Activated gamma-delta T cell treated with anti-CD3 and anti-CD28 coated beads, Interleukin-2, amount 50 U/mL, for 16 hours (primary cell): ENCODE measurements at regions not wholly inside any gene's neighbourhood (a gene's known extent, or its start where the extent isn't known, plus 50 kb on each side); places are given as distances from the start of the nearest gene placed in this dataset.

ENCODE experiments used
- DNase-seq: peaks from one replicate; pipeline ENCODE4 v3.0.0-alpha.2; 2020; ENCODE audit warnings: low read depth

DNA sequence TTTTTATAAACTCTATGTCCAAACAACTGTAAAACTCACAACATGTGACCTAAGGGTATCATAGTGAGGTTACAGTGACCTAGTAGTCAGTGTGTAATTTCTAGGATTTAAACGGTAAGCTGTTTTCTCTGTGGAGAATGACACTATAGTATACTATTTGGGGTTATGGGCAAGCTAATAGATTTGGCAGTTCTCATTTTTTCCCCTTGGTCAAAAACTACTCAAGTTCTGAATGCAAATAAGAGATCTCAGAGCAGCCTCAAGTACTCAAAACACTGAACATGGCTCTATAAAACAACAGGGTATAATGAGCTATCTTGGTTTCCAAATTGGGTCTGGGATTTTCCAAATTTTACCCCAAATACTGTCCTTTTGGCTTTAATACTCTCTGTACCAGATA lies 88.5 kb upstream of the HMCN1 start:
- DNase-seq: no peak

DNA sequence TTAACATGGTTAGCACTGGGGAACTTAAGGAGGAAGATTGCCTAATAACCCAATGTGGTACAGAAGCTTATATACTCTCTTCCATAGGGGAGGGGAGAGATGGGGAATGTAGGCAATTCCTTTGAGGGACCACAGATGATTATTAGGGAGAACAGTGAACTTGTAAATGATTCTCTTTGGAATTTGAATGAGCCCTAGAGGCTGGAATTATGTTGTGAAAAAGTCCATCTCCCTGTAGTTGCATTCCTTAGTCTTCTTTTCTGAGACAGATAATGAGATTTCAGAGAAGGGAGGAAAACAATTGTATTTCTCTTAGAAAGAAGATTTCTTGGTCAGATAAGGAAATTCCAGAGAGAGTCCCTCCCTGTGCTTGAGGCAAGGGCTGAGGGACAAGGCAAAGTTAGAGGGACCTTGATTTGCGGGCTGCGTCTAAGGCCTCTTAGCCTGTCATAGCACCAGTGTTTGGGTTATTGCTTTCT lies 89.0 kb upstream of the HMCN1 start:
- DNase-seq: no peak

DNA sequence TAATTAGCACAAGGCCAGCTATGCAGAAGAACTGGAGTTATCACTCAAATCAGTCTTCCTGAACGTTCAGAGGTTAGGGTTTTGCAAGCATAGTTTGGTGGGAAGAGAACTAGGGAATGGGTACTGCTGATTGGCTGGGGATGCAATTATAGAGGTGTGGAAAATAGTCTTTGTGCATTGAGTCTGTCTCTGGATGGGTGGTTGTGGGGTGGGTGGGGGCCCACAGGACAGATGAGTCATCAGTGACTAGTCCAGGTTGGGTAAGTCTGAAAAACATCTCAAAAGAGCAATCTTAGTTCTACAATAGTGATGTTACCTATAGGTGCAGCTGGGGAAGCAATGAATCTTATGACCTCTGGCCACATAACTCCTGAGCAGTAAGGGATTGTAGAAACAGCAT lies 89.7 kb upstream of the HMCN1 start:
- no peak for DNase-seq

GRCh38 chr1:185636848-185637247 lies 97.3 kb upstream of the HMCN1 start:
- no peak for DNase-seq

DNA sequence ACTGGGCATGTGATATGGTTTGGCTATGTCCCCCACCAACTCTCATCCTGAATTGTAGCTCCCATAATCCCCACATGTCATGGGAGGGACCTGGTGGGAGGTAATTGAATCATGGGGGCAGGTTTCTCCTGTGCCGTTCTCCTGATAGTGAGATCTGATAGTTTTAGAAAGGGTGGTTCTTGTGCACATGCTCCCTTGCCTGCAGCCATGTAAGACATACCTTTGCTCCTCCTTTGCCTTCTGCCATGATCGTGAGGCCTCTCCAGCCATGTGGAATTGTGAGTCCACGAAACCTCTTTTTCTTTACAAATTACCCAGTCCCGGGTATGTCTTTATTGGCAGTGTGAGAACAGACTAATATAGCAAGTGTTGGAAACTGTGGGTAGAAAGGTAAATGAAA lies 99.5 kb upstream of the HMCN1 start:
- no peak for DNase-seq

DNA sequence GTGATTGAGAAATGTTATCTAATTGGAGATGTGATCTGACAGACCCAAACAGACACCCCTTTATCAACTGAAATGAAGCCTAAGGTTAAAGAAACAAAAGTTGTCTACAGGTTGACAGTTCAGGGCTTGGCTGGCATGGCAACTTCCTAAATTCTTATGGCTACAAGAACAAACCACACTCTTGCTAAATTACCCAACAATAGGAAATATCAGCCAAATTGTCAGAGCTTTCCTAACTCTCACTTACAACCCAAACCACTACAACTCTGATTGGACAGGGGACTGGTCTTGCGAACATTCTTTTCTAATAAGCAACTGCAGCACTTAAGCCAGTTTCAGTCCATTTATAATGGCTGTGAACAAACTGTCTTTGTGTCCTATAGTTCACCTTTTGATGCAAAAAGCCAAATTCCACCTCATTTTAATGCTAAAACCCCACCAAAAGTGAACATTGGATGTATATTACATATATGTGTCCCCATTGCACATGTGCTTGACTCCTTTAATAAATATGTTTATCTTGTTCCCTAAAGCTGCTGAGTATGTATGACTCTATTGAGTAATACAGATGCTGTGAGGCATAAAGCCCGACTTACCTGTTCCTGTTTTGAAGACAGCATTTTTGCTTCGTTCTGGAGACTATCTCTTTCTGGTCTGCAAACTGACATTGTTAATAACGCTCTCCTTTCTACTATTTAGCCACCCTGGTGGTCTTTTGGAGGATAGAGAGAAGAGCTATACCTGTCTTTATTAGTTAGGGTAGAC lies 101.3 kb upstream of the HMCN1 start:
- no peak for DNase-seq

DNA sequence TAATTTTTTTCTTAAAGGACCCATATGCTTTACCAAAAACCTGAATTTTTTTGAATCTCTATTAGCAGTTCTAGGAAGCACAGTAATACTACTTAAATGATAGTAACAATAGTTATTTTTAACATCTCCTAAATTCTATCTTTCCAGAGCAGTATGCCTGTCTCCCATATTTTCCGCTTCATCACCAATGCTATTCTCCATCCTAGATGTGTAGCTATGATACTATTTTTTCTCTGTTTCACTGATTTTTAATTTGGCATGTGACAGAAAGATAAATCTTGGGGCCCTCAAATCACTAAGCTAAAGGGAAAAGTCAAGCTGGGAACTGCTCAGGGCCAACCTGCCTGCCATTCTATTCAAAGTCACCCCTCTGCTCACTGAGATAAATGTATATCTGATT lies 102.3 kb upstream of the HMCN1 start:
- DNase-seq: no peak

GRCh38 chr1:185627761-185628501 lies 106.3 kb upstream of the HMCN1 start:
- DNase-seq: no peak

GRCh38 chr1:185627171-185627570 lies 107.0 kb upstream of the HMCN1 start:
- no peak for DNase-seq

- no peak for DNase-seq
Observed at GRCh38 chr1:185626344-185626743, 107.8 kb upstream of the HMCN1 start.

DNA sequence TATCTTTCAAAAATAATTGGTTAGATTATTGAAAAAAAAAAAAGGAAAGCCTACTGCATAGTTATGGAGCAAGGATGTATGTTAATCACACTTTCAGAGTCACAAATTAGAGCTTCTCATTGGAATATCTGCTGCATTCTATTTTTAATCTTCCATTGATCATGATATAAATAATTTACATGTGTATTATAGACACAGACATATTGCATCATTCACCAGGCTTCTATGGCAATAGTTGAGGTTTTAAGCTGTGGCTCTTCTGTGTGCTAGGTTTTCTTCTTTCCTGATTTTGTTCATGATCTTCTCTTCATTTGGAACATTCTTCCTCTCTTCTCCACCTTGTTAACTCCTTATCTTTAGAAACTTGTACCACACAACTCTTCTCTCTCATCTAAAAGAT lies 123.2 kb upstream of the HMCN1 start:
- no peak for DNase-seq

- DNase-seq: no peak
Observed at GRCh38 chr1:185608177-185608576, 126.0 kb upstream of the HMCN1 start.

DNA sequence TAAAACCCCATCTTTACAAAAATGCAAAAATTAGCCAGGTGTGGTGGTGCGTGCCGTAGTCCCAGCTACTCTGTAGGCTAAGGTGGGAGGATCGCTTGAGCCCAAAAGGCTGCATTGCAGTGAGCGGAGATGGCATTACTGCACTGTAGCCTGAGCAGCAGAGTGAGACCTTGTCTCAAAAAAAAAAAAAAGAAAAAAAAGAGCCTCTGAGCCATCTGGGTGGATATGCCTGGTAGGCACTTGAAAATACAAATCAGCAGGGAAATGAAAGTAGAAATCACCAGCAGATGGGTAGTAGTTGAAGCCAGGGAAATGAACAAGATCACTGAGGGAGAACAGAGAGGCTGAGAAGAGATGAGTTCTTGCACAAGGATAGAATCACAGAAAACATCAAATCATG lies 131.0 kb upstream of the HMCN1 start:
- DNase-seq: no peak

DNA sequence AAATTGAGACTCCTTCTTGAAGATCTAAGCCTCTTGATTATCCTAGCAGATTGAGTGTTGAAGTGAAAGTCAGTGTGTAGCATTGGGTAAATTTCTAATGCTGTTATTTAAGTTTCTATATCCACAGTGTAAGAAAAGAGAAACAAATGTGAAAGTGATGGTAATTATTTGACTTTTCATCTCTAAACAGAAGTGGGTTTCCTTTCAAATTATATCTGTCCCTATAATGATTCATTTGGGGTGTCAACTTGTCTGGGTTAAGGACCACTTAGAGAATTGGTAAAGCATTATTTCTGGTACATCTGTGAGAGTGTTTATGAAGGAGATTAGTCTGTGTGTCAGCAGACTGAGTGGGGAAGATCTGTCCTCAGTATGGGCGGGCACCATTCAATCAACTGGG lies 133.0 kb upstream of the HMCN1 start:
- DNase-seq: no peak

GRCh38 chr1:185600641-185601040 lies 133.6 kb upstream of the HMCN1 start:
- no peak for DNase-seq

DNA sequence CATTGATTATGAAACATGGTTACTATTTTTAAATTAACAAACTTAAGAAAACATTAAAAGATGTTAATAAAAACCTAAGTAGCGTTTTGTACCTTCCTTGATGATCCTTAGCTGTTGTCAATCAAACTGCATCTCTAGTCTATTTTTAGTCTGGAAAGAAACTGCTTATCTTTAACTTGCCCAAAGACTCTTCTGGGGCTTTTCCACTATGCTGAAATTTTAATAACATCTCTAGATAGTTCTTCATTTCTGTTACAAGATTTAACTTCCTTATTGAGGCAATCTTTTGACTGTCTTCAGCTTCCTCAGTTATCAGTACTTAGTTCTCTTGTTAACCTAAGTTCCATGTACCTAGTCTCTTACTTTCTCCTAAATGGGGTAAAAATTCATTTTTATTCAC lies 135.9 kb upstream of the HMCN1 start:
- no peak for DNase-seq

GRCh38 chr1:185595835-185596667 lies 138.1 kb upstream of the HMCN1 start:
- peak; percentile 14 for DNase-seq

DNA sequence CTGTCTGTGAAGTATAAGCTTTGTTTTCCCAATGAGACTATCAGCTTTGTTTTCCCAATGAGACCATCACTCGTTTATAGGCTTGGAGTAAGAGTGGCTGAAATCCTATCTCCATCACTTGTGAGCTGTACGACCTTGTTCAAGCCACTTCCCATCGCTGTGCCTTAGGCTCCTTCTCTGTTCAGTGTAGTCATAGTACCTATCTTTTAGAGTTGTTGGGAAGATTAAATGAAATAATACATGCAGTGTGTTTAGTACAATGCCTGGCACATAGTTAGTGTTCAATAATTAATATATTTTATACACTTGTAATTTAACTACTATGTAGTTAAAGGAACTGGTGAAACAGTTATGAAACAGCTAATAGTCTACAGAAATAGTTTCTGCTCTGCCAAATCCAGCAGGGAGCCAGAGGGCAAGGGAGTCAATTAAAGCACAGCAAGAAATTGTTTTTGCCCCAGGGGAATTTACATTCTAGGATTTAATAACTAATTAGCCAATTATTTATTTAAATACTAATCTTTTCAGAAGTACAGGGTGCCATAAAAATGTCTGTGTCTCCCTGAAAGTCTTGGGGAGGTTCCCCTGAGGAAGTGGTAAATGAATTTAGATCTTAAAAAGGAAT lies 139.3 kb upstream of the HMCN1 start:
- no peak for DNase-seq

DNA sequence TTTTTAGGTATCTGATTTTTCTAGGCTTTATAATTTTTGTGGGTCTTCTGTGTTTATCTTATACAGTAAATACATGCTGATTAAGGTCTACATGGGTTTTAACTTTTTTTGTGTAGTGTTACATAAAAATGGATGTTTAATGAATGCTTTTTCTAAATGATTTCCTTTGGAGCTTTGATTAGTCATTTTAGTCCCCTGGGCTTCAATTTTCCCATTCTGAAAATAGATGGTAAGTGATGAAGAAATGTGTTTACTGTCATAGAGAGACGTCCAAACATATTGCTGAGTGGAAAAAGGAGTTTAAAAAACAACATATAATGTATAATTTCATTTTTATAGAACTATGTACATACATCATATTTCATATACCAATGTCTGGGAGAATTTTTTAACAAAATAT lies 140.9 kb upstream of the HMCN1 start:
- no peak for DNase-seq

- no peak for DNase-seq
Observed at GRCh38 chr1:185585770-185586169, 148.4 kb upstream of the HMCN1 start.

GRCh38 chr1:185581961-185582725 lies 152.0 kb upstream of the HMCN1 start:
- no peak for DNase-seq
